GM12892 (cell line): ENCODE measurements at regions not wholly inside any gene's neighbourhood (a gene's known extent, or its start where the extent isn't known, plus 50 kb on each side); places are given as distances from the start of the nearest gene placed in this dataset.

Source experiments
- POLR2A ChIP-seq: IDR thresholded peaks from 2 replicates; pipeline ENCODE4 v1.6.1; 2011; ENCODE audit warnings: low read depth, low read length, control low read depth
- TAF1 ChIP-seq: IDR thresholded peaks from 2 replicates; pipeline ENCODE4 v1.6.1; 2011; ENCODE audit warnings: low read depth, mild to moderate bottlenecking, control low read depth, low read length, borderline replicate concordance

DNA sequence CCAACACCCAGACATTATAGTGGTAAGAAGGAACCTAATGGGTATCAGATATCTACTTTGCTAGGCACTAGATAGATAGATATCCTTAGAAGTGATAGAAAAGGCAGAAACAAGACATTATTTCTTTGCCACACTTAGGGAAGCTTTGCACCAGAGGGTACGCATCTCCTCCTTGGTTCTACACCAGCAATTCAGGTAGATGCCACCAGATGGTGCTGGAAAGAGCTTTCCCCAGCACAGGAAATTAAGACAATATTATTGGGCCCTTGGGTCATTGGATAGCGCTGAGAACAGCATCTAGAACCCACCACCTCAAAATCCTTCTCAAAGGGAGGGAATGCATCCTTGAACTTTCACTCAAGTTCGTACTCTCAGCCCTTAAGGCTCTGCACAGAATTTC lies 173.8 kb upstream of the CCL2 start:
- TF ChIP-seq POLR2A: no peak
- TF ChIP-seq TAF1: no peak
